Neural cell (in vitro differentiated cells): ENCODE measurements at regions not wholly inside any gene's neighbourhood (a gene's known extent, or its start where the extent isn't known, plus 50 kb on each side); places are given as distances from the start of the nearest gene placed in this dataset.

ENCODE experiments used
- EP300 ChIP-seq: fragments of 450-650 bp; conservative IDR thresholded peaks from 2 replicates; pipeline ENCODE4 v1.6.1; 2014; ENCODE audit warnings: antibody characterized with exemption, mild to moderate bottlenecking, moderate library complexity; ENCODE audit not compliant: poor library complexity, severe bottlenecking
- EZH2 ChIP-seq: fragments of 200-600, 300-800 bp; shearing (Covaris generic), sonication (generic); IDR thresholded peaks from 2 replicates; pipeline ENCODE4 v1.6.1; 2014; ENCODE audit warnings: antibody characterized with exemption, low read length, borderline replicate concordance, mild to moderate bottlenecking; ENCODE audit not compliant: insufficient read depth, poor library complexity, severe bottlenecking
- POLR2AphosphoS5 ChIP-seq: IDR thresholded peaks from 2 replicates; pipeline ENCODE4 v1.6.1; 2012
- RAD21 ChIP-seq: fragments of 450-650 bp; conservative IDR thresholded peaks from 2 replicates; pipeline ENCODE4 v1.6.1; 2014; ENCODE audit warnings: antibody characterized with exemption, mild to moderate bottlenecking, moderate library complexity
- TF ChIP-seq, protein P1 (sequence below): fragments of 450-650 bp; IDR thresholded peaks from 2 replicates; pipeline ENCODE4 v1.5.1; 2014; ENCODE audit warnings: antibody characterized with exemption, mild to moderate bottlenecking, moderate library complexity; ENCODE audit not compliant: poor library complexity, severe bottlenecking
- TF ChIP-seq, protein P2 (sequence below): IDR thresholded peaks from 2 replicates; pipeline ENCODE4 v1.6.1; 2012; ENCODE audit warnings: borderline replicate concordance

DNA sequence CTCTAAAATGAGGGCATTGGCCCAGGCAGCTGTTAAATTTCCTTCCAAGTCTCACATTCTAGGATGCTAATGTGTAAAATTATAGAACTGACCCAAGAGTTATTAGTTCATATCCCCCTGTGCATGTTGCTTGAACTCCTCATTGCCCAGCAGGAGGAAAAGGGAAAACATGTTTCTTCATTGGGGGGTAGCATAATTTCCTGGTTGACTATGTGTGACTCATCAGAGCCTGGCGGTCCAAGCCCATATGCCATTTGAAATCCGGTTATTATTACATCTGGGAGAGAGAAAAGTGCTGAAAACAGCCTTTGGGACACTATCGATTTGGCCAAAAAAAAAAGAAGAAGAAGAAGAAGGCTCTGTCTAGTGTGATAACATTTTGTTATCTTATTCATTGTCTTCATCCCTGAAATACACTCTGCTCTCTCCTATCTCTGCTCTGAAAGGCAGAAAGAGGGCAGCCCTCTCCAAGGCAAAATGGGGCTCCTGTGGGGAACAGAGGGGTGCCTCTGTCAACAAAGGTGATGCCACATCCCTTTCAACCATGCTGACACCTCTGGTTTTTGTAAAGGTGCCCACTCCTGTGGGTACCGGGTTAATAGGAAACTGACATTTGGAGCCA lies 114.2 kb downstream of the DAD1 start:
- TF ChIP-seq, protein P1, sequence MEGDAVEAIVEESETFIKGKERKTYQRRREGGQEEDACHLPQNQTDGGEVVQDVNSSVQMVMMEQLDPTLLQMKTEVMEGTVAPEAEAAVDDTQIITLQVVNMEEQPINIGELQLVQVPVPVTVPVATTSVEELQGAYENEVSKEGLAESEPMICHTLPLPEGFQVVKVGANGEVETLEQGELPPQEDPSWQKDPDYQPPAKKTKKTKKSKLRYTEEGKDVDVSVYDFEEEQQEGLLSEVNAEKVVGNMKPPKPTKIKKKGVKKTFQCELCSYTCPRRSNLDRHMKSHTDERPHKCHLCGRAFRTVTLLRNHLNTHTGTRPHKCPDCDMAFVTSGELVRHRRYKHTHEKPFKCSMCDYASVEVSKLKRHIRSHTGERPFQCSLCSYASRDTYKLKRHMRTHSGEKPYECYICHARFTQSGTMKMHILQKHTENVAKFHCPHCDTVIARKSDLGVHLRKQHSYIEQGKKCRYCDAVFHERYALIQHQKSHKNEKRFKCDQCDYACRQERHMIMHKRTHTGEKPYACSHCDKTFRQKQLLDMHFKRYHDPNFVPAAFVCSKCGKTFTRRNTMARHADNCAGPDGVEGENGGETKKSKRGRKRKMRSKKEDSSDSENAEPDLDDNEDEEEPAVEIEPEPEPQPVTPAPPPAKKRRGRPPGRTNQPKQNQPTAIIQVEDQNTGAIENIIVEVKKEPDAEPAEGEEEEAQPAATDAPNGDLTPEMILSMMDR, result no peak
- TF ChIP-seq EZH2, result no peak
- TF ChIP-seq POLR2AphosphoS5, result no peak
- no peak for TF ChIP-seq EP300
- TF ChIP-seq, protein P2, sequence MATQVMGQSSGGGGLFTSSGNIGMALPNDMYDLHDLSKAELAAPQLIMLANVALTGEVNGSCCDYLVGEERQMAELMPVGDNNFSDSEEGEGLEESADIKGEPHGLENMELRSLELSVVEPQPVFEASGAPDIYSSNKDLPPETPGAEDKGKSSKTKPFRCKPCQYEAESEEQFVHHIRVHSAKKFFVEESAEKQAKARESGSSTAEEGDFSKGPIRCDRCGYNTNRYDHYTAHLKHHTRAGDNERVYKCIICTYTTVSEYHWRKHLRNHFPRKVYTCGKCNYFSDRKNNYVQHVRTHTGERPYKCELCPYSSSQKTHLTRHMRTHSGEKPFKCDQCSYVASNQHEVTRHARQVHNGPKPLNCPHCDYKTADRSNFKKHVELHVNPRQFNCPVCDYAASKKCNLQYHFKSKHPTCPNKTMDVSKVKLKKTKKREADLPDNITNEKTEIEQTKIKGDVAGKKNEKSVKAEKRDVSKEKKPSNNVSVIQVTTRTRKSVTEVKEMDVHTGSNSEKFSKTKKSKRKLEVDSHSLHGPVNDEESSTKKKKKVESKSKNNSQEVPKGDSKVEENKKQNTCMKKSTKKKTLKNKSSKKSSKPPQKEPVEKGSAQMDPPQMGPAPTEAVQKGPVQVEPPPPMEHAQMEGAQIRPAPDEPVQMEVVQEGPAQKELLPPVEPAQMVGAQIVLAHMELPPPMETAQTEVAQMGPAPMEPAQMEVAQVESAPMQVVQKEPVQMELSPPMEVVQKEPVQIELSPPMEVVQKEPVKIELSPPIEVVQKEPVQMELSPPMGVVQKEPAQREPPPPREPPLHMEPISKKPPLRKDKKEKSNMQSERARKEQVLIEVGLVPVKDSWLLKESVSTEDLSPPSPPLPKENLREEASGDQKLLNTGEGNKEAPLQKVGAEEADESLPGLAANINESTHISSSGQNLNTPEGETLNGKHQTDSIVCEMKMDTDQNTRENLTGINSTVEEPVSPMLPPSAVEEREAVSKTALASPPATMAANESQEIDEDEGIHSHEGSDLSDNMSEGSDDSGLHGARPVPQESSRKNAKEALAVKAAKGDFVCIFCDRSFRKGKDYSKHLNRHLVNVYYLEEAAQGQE, result no peak
- no peak for TF ChIP-seq RAD21
